LNCAP (cell line): ENCODE measurements at regions not wholly inside any gene's neighbourhood (a gene's known extent, or its start where the extent isn't known, plus 50 kb on each side); places are given as distances from the start of the nearest gene placed in this dataset.

ENCODE experiments used
- TF ChIP-seq, protein P1 (sequence below): fragments of 450-650 bp; IDR thresholded peaks from 2 replicates; pipeline ENCODE4 v1.5.1; 2017; ENCODE audit warnings: mild to moderate bottlenecking

DNA sequence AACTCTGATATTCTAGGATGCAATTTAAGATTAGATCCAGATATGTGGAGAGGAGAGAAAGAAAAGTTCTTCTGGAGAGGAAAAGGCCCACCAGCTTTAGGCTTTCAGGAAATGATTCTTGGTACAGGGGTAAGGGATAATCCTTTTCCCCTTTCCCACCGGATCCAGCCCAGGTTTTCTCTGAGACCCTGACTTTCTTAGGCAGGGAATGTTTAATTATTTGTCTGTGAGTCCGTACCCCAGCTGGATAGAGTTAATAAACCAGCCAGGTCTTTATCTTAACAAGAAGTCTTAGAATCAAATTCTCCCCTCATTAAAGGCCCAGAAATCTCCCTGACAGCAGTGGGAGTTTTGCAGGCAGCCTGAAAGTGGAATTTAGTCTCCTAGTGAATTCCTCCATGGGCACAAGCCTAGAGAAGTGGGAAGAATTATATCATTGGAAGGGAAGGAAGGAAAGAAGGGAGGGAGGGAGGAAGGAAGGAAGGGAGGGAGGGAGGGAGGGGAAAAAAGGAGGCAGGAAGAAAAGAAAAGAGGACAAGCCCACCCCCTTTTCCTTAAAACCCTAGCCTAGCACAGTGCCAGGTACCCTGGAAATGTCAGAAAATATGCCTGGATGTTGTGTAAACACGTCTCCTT, 189.0 kb downstream of the PLPP3 start:
- TF ChIP-seq, protein P1, sequence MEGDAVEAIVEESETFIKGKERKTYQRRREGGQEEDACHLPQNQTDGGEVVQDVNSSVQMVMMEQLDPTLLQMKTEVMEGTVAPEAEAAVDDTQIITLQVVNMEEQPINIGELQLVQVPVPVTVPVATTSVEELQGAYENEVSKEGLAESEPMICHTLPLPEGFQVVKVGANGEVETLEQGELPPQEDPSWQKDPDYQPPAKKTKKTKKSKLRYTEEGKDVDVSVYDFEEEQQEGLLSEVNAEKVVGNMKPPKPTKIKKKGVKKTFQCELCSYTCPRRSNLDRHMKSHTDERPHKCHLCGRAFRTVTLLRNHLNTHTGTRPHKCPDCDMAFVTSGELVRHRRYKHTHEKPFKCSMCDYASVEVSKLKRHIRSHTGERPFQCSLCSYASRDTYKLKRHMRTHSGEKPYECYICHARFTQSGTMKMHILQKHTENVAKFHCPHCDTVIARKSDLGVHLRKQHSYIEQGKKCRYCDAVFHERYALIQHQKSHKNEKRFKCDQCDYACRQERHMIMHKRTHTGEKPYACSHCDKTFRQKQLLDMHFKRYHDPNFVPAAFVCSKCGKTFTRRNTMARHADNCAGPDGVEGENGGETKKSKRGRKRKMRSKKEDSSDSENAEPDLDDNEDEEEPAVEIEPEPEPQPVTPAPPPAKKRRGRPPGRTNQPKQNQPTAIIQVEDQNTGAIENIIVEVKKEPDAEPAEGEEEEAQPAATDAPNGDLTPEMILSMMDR: no peak

- TF ChIP-seq, protein P1: no peak
These were observed 189.6 kb downstream of the PLPP3 start for GRCh38 chr1:56389813-56390212.

- TF ChIP-seq, protein P1: no peak
These were observed 192.2 kb downstream of the PLPP3 start for GRCh38 chr1:56387071-56387740.

DNA sequence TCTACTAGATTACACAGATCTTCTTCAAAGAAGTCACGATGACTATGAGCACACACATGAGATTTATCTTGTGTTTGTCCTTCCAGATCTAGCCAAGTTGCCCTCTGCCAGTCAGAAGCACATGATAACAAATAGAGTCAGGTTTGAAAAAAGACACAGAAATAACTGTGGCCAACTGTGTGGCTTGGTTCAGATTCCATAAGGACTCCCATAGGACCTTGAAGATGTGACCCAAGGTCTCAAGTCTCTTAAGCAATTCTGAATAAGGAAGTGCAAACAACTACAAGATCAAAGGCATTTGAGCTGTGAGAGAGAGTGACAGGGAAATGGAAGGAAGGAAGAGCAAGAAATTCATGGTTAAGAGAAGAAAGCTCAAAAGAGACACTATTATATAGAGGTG, 194.0 kb downstream of the PLPP3 start:
- TF ChIP-seq, protein P1: no peak

DNA sequence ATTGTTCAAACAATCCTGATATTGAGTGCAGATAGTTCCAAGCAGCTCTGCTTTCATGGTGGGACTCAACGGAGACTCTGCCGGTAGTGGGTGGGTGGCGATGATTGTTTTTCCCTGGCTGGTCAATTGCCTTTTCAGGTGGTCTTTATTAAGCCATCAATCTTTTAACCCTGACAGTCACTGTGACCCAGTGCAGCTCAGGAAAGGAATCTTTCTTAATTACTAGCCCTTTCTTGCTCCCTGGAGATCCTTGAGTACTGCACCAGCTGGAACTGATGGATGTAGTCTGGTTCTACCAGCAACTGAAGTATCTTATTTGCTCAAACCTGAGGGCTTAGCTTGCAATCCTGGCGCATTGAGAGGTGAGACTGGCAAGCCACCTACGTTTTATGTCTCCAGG, 196.4 kb downstream of the PLPP3 start:
- TF ChIP-seq, protein P1: no peak

GRCh38 chr1:56380531-56380930, 198.8 kb downstream of the PLPP3 start:
- TF ChIP-seq, protein P1: no peak

DNA sequence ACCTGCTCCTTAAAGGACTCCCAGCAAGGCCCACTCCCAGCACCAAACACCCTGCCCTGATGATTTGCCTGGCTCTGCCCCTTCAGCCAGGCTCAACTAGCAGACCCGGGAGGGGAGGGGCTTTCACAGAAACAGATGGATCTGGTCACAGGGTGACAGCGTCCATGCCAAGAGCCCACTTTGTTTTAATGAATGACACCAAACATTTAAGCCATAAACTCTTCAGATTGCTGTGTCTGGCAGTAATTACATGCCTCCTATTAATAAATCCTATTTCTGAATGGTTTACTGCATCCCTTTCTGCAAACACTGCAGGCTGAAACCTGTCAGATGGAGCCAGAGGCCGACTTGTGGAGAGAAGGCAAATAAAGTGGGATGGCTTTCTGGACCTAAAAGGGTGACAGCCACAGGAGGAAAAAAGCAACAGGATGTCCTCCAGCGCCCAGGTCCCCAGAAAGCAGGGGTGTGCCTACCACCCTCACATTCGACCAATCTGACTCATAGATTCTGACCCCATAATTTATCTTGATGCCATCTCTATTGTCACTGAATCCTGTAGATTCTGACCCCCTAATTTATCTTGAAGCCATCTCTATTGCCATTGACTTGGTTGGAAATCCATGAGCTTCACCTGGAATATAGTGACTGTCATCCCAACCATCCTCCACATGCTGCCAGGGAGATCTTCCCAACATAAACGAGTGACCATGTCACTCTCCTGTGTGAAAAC, 200.9 kb downstream of the PLPP3 start:
- TF ChIP-seq, protein P1: no peak
